ENCODE measurements at regions not wholly inside any gene's neighbourhood (a gene's known extent, or its start where the extent isn't known, plus 50 kb on each side); places are given as distances from the start of the nearest gene placed in this dataset.
"Not testable (repeated sequence)": the region's sequence is repeated elsewhere in the genome, so short reads cannot be mapped to it uniquely, and the experiment has no call there.

DNA sequence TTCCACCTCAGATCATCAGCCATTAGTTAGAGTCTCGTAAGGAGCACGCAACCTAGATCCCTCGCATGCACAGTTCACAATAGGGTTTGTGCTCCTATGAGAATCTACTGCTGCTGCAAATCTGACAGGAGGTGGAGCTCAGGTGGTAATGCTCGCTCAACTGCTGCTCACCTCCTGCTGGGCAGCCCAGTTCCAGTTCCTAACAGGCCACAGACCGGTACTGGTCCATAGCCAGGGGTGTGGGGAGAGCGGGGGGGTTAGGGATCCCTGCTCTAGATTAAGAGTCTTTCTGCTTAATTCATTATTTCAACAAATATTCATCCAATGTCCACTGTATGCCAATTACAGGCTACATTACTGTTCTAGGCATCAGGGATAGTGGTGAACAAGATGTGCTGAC is 170.4 kb upstream of the KBTBD8 start:
- TF ChIP-seq, protein P1, sequence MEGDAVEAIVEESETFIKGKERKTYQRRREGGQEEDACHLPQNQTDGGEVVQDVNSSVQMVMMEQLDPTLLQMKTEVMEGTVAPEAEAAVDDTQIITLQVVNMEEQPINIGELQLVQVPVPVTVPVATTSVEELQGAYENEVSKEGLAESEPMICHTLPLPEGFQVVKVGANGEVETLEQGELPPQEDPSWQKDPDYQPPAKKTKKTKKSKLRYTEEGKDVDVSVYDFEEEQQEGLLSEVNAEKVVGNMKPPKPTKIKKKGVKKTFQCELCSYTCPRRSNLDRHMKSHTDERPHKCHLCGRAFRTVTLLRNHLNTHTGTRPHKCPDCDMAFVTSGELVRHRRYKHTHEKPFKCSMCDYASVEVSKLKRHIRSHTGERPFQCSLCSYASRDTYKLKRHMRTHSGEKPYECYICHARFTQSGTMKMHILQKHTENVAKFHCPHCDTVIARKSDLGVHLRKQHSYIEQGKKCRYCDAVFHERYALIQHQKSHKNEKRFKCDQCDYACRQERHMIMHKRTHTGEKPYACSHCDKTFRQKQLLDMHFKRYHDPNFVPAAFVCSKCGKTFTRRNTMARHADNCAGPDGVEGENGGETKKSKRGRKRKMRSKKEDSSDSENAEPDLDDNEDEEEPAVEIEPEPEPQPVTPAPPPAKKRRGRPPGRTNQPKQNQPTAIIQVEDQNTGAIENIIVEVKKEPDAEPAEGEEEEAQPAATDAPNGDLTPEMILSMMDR (IDR thresholded peaks at IDR 0.05; ENCODE audit: control insufficient read depth, extremely low read depth, insufficient read depth), result no peak
- DNase-seq (ENCODE audit: low read depth), result no peak
- H3K4me3 ChIP-seq (ENCODE audit: low read depth, low read length), result no peak overlapping the region

DNA sequence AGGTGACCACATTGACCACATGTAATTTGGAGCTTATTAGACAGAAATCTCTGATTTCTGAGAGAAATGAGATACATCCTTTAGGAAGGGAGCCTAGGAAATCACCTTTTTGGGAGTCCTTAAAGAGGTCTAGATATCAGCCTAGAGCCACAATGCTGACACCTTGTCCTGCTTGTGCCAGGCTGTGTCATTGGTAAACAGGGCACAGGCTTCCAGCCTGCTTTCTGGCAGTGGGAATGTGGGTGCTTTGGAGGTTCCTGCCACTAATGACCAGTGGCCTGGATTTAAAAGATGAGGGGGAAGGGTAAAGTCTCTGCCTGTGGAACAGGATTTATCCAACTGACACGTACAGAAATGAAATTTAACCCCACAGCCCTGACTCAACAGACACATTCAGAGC is 169.8 kb upstream of the KBTBD8 start:
- TF ChIP-seq, protein P1 (IDR thresholded peaks at IDR 0.05; ENCODE audit: control insufficient read depth, extremely low read depth, insufficient read depth), result no peak
- H3K4me3 ChIP-seq (ENCODE audit: low read depth, low read length), result no peak overlapping the region
- DNase-seq (ENCODE audit: low read depth), result no peak

- no peak overlapping the region for H3K4me3 ChIP-seq (ENCODE audit: low read depth, low read length)
- peak; percentile 92 for DNase-seq (ENCODE audit: low read depth)
- TF ChIP-seq, protein P1 (IDR thresholded peaks at IDR 0.05; ENCODE audit: control insufficient read depth, extremely low read depth, insufficient read depth), result no peak
These were observed 167.8 kb upstream of the KBTBD8 start for GRCh38 chr3:66830301-66830700.

DNA sequence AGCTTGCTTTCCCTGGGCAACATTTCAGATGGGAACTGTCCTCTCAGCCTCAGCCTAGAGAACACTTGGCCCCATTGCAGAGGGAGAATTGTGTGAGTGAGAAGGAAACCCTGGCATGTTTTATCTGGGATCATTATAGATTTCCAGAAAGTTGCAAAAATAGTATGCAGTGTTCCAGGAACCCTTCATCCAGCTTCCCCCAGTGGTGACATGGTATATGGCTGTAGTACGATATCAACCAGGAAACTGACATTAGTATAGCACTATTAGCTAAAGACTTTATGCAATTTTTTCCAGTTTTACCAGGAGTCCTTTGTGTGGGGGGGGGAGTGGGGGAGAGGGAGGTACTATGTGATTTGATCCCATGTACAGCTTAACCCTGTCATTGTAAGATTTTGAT is 166.2 kb upstream of the KBTBD8 start:
- no peak overlapping the region for H3K4me3 ChIP-seq (ENCODE audit: low read depth, low read length)
- TF ChIP-seq, protein P1 (IDR thresholded peaks at IDR 0.05; ENCODE audit: control insufficient read depth, extremely low read depth, insufficient read depth), result no peak
- DNase-seq (ENCODE audit: low read depth), result no peak

- TF ChIP-seq, protein P1 (IDR thresholded peaks at IDR 0.05; ENCODE audit: control insufficient read depth, extremely low read depth, insufficient read depth), result peak; percentile 47
- no peak for DNase-seq (ENCODE audit: low read depth)
These were observed 161.5 kb upstream of the KBTBD8 start for GRCh38 chr3:66836363-66837152.

DNA sequence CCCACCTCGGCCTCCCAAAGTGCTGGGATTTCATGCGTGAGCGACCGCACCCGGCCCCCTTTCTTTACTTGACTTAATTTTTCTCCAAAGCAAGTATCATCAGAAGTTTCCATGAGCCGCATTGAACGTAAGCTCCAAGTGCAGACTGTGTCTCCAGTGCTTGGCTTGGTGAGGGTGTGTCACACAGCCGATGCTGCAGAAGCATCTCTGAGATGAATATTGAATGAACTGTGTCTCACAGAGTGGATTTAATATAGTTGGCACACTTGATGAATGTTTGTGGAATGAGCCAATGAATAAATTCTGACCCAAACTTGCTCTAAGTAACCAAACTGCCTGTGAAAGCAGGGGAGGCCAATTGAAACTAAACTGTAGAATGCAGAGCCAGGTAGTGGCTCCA is 159.4 kb upstream of the KBTBD8 start:
- DNase-seq (ENCODE audit: low read depth), result no peak
- H3K4me3 ChIP-seq (ENCODE audit: low read depth, low read length), result no peak overlapping the region
- TF ChIP-seq, protein P1 (IDR thresholded peaks at IDR 0.05; ENCODE audit: control insufficient read depth, extremely low read depth, insufficient read depth), result no peak

More at GRCh38 chr3:66836363-66837152, 161.5 kb upstream of the KBTBD8 start:
- H3K4me3 ChIP-seq (ENCODE audit: low read depth, low read length), result no peak overlapping the region

DNA sequence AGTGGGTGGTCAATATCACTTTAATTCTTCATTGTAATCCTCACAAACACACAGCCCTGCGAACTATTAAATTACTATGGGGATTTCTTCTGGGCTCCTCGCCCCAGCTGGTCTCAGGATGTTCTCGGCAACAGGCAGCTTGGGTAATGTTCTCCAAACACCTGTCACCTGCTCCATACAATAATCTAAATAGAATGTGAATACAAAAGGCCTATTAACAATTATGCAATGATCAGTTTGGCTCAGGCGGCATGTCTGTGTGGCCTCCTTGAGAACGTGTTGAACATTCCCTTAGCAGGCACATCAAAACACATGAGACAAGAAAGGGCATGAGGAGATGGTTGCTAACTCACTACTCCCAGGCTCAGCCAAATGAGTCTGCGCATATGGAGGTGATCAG is 158.6 kb upstream of the KBTBD8 start:
- no peak for DNase-seq (ENCODE audit: low read depth)
- TF ChIP-seq, protein P1 (IDR thresholded peaks at IDR 0.05; ENCODE audit: control insufficient read depth, extremely low read depth, insufficient read depth), result no peak
- no peak overlapping the region for H3K4me3 ChIP-seq (ENCODE audit: low read depth, low read length)

- H3K4me3 ChIP-seq (ENCODE audit: low read depth, low read length); DNase-seq (ENCODE audit: low read depth): not testable (repeated sequence)
These were observed 155.2 kb upstream of the KBTBD8 start for GRCh38 chr3:66842761-66843464.

All from LNCaP clone FGC (cell line).